Glutamatergic neuron (in vitro differentiated cells): ENCODE measurements at regions not wholly inside any gene's neighbourhood (a gene's known extent, or its start where the extent isn't known, plus 50 kb on each side); places are given as distances from the start of the nearest gene placed in this dataset.

Experiments used
- DNase-seq: peaks from one replicate; pipeline ENCODE4 v3.0.0; 2022
- H3K27ac Mint-ChIP-seq: one replicate; pipeline ENCODE4 v1.8.0; 2020; ENCODE audit warnings: mild to moderate bottlenecking, mixed read lengths, inconsistent platforms; ENCODE audit not compliant: unreplicated experiment
- H3K27me3 Mint-ChIP-seq: one replicate; pipeline ENCODE4 v1.8.0; 2020; ENCODE audit warnings: mild to moderate bottlenecking, moderate library complexity, mixed read lengths, inconsistent platforms; ENCODE audit not compliant: unreplicated experiment
- H3K36me3 Mint-ChIP-seq: one replicate; pipeline ENCODE4 v1.8.0; 2020; ENCODE audit warnings: mild to moderate bottlenecking, mixed read lengths, inconsistent platforms; ENCODE audit not compliant: unreplicated experiment
- H3K4me1 Mint-ChIP-seq: one replicate; pipeline ENCODE4 v1.8.0; 2020; ENCODE audit warnings: mild to moderate bottlenecking, low read depth, mixed read lengths, inconsistent platforms; ENCODE audit not compliant: unreplicated experiment
- H3K4me3 Mint-ChIP-seq: one replicate; pipeline ENCODE4 v1.8.0; 2020; ENCODE audit warnings: mild to moderate bottlenecking, mixed read lengths, inconsistent platforms; ENCODE audit not compliant: unreplicated experiment
- H3K9me3 Mint-ChIP-seq: one replicate; pipeline ENCODE4 v1.8.0; 2020; ENCODE audit warnings: mild to moderate bottlenecking, moderate library complexity, mixed read lengths, inconsistent platforms; ENCODE audit not compliant: unreplicated experiment
- CTCF ChIP-seq: fragments of 200-600 bp; sonication (generic); IDR thresholded peaks from one replicate; pipeline ENCODE4 v1.5.0; 2021; ENCODE audit not compliant: partially characterized antibody, unreplicated experiment

- no peak overlapping the region for H3K4me3 Mint-ChIP-seq
- H3K27me3 Mint-ChIP-seq = no peaks in the 10 kb centered on the region
- peaks cover 5% of the 10 kb centered on the region for H3K4me1 Mint-ChIP-seq
These were observed 566.3 kb downstream of the MAT2B start for GRCh38 chr5:164071671-164072070.

GRCh38 chr5:164073081-164073480 is 567.7 kb downstream of the MAT2B start:
- DNase-seq = no peak
- Mint-ChIP-seq H3K9me3 (no peaks in the 10 kb centered on the region), H3K27me3 (no peaks in the 10 kb centered on the region), H3K4me1 (peaks cover 9% of the 10 kb centered on the region), H3K27ac (no peak overlapping the region), H3K36me3 (no peaks in the 10 kb centered on the region), H3K4me3 (no peak overlapping the region)
- no peak for TF ChIP-seq CTCF

More at GRCh38 chr5:164071671-164072070, 566.3 kb downstream of the MAT2B start:
- no peak for DNase-seq
- no peaks in the 10 kb centered on the region for H3K36me3 Mint-ChIP-seq
- no peaks in the 10 kb centered on the region for H3K9me3 Mint-ChIP-seq
- no peak for TF ChIP-seq CTCF
- no peak overlapping the region for H3K27ac Mint-ChIP-seq

GRCh38 chr5:164076556-164076955 is 571.1 kb downstream of the MAT2B start:
- Mint-ChIP-seq H3K27ac (no peak overlapping the region), H3K4me3 (no peak overlapping the region), H3K4me1 (peaks cover 9% of the 10 kb centered on the region), H3K36me3 (no peaks in the 10 kb centered on the region), H3K9me3 (no peaks in the 10 kb centered on the region), H3K27me3 (no peaks in the 10 kb centered on the region)
- no peak for DNase-seq
- no peak for TF ChIP-seq CTCF

- H3K4me1 Mint-ChIP-seq = peaks cover 4% of the 10 kb centered on the region
- H3K27ac Mint-ChIP-seq = no peak overlapping the region
- H3K27me3 Mint-ChIP-seq = no peaks in the 10 kb centered on the region
- H3K4me3 Mint-ChIP-seq = no peak overlapping the region
- TF ChIP-seq CTCF = no peak
- H3K36me3 Mint-ChIP-seq = no peaks in the 10 kb centered on the region
- no peaks in the 10 kb centered on the region for H3K9me3 Mint-ChIP-seq
- DNase-seq = no peak
These were observed 584.9 kb downstream of the MAT2B start for GRCh38 chr5:164090358-164090757.

GRCh38 chr5:164091836-164092235 is 586.4 kb downstream of the MAT2B start:
- Mint-ChIP-seq H3K4me3 (no peak overlapping the region), H3K9me3 (no peaks in the 10 kb centered on the region)
- TF ChIP-seq CTCF = no peak

More at GRCh38 chr5:164091836-164092235, 586.4 kb downstream of the MAT2B start:
- H3K27me3 Mint-ChIP-seq = no peaks in the 10 kb centered on the region
- no peak for DNase-seq
- H3K27ac Mint-ChIP-seq = no peak overlapping the region
- no peaks in the 10 kb centered on the region for H3K4me1 Mint-ChIP-seq
- H3K36me3 Mint-ChIP-seq = no peaks in the 10 kb centered on the region
